Liver (tissue), 3 donors: ENCODE measurements at regions not wholly inside any gene's neighbourhood (a gene's known extent, or its start where the extent isn't known, plus 50 kb on each side); places are given as distances from the start of the nearest gene placed in this dataset.

Source experiments
- EGR1 ChIP-seq, 2 donors: IDR thresholded peaks; 2 replicates each; pipeline ENCODE4 v1.6.1; 2016 to 2018; ENCODE audit warnings: antibody characterized with exemption in 2 of 2, low read depth in 2 of 2
- GABPA ChIP-seq, 2 donors: IDR thresholded peaks in 1 of 2; conservative IDR thresholded peaks in 1 of 2; 2 replicates each; pipeline ENCODE4 v1.6.1; 2016; ENCODE audit warnings: antibody characterized with exemption in 2 of 2, mild to moderate bottlenecking in 1 of 2, moderate library complexity in 1 of 2
- HNF4A ChIP-seq, 2 donors: conservative IDR thresholded peaks; 2 replicates each; pipeline ENCODE4 v1.6.1; 2016; ENCODE audit warnings: antibody characterized with exemption in 2 of 2, mild to moderate bottlenecking in 2 of 2
- JUND ChIP-seq, 2 donors: IDR thresholded peaks; 2 replicates each; pipeline ENCODE4 v1.6.1; 2016; ENCODE audit warnings: antibody characterized with exemption in 2 of 2
- RAD21 ChIP-seq, 2 donors: IDR thresholded peaks; 2 replicates each; pipeline ENCODE4 v1.6.1; 2016; ENCODE audit warnings: antibody characterized with exemption in 2 of 2, mild to moderate bottlenecking in 2 of 2
- TAF1 ChIP-seq: conservative IDR thresholded peaks from 2 replicates; pipeline ENCODE4 v1.6.1; 2016; ENCODE audit warnings: antibody characterized with exemption, mild to moderate bottlenecking
- YY1 ChIP-seq: IDR thresholded peaks from 2 replicates; pipeline ENCODE4 v1.6.1; 2016; ENCODE audit warnings: antibody characterized with exemption, mild to moderate bottlenecking
- TF ChIP-seq, protein P1 (sequence below): fragments of 150-350 bp; IDR thresholded peaks from 2 replicates; pipeline ENCODE4 v1.5.1; 2017; ENCODE audit warnings: improper control_type of control experiment, low read depth, low read length; ENCODE audit not compliant: missing input control
- TF ChIP-seq, protein P2 (sequence below): IDR thresholded peaks from 2 replicates; pipeline ENCODE4 v1.6.1; 2016; ENCODE audit warnings: antibody characterized with exemption
- TF ChIP-seq, protein P3 (sequence below): IDR thresholded peaks from 2 replicates; pipeline ENCODE4 v1.6.1; 2016; ENCODE audit warnings: antibody characterized with exemption, mild to moderate bottlenecking
- TF ChIP-seq, protein P4 (sequence below): IDR thresholded peaks from 2 replicates; pipeline ENCODE4 v1.6.1; 2016; ENCODE audit warnings: antibody characterized with exemption
- TF ChIP-seq, protein P5 (sequence below): IDR thresholded peaks from 2 replicates; pipeline ENCODE4 v1.6.1; 2016; ENCODE audit warnings: antibody characterized with exemption
- donor health status: healthy.
- donor health status: healthy.

DNA sequence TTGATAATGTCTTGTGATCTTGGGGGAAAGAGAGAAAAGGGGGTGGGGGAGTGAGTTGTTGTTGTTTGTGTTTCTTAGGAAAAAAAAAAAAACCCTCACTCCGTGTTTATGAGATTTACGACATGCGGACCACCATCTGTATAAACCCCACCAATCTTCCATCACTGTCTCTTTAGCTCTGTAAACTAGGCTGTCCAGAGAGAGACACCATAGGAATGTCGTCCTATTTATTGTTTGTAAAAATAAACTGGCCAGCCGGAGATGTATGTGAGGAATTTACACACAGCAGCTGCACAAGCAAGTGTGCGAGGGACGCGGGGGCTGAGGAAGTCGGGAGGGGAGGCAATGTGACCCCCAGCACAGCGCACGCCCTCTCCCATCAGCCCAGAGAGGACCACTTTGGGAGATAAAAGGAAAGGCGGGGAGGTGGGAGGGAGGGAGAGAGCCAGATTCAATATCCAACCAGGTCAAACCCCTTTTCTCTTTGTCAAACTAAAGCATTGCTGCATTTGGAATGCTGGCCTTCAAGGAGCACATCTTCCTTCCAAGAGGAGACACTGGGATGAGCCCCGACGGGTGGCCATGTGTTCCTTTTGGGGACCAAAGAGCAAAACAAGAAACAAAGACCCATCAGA, 136.2 kb upstream of the SALL1 start:
- TF ChIP-seq, protein P1, sequence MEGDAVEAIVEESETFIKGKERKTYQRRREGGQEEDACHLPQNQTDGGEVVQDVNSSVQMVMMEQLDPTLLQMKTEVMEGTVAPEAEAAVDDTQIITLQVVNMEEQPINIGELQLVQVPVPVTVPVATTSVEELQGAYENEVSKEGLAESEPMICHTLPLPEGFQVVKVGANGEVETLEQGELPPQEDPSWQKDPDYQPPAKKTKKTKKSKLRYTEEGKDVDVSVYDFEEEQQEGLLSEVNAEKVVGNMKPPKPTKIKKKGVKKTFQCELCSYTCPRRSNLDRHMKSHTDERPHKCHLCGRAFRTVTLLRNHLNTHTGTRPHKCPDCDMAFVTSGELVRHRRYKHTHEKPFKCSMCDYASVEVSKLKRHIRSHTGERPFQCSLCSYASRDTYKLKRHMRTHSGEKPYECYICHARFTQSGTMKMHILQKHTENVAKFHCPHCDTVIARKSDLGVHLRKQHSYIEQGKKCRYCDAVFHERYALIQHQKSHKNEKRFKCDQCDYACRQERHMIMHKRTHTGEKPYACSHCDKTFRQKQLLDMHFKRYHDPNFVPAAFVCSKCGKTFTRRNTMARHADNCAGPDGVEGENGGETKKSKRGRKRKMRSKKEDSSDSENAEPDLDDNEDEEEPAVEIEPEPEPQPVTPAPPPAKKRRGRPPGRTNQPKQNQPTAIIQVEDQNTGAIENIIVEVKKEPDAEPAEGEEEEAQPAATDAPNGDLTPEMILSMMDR, result no peak
- TF ChIP-seq, protein P2, sequence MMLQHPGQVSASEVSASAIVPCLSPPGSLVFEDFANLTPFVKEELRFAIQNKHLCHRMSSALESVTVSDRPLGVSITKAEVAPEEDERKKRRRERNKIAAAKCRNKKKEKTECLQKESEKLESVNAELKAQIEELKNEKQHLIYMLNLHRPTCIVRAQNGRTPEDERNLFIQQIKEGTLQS, result no peak
- no peak for TF ChIP-seq RAD21 (IDR thresholded peaks at IDR 0.05)
- TF ChIP-seq, protein P3, sequence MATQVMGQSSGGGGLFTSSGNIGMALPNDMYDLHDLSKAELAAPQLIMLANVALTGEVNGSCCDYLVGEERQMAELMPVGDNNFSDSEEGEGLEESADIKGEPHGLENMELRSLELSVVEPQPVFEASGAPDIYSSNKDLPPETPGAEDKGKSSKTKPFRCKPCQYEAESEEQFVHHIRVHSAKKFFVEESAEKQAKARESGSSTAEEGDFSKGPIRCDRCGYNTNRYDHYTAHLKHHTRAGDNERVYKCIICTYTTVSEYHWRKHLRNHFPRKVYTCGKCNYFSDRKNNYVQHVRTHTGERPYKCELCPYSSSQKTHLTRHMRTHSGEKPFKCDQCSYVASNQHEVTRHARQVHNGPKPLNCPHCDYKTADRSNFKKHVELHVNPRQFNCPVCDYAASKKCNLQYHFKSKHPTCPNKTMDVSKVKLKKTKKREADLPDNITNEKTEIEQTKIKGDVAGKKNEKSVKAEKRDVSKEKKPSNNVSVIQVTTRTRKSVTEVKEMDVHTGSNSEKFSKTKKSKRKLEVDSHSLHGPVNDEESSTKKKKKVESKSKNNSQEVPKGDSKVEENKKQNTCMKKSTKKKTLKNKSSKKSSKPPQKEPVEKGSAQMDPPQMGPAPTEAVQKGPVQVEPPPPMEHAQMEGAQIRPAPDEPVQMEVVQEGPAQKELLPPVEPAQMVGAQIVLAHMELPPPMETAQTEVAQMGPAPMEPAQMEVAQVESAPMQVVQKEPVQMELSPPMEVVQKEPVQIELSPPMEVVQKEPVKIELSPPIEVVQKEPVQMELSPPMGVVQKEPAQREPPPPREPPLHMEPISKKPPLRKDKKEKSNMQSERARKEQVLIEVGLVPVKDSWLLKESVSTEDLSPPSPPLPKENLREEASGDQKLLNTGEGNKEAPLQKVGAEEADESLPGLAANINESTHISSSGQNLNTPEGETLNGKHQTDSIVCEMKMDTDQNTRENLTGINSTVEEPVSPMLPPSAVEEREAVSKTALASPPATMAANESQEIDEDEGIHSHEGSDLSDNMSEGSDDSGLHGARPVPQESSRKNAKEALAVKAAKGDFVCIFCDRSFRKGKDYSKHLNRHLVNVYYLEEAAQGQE, result no peak
- no peak for TF ChIP-seq YY1
- TF ChIP-seq, protein P4, sequence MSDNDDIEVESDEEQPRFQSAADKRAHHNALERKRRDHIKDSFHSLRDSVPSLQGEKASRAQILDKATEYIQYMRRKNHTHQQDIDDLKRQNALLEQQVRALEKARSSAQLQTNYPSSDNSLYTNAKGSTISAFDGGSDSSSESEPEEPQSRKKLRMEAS, result no peak
- TF ChIP-seq GABPA (IDR thresholded peaks at IDR 0.05 in 1 of 2, conservative IDR thresholded peaks at IDR 0.05 in 1 of 2), result no peak
- TF ChIP-seq EGR1 (IDR thresholded peaks at IDR 0.05; ENCODE audit: low read depth in 2 of 2), result no peak
- TF ChIP-seq, protein P5, sequence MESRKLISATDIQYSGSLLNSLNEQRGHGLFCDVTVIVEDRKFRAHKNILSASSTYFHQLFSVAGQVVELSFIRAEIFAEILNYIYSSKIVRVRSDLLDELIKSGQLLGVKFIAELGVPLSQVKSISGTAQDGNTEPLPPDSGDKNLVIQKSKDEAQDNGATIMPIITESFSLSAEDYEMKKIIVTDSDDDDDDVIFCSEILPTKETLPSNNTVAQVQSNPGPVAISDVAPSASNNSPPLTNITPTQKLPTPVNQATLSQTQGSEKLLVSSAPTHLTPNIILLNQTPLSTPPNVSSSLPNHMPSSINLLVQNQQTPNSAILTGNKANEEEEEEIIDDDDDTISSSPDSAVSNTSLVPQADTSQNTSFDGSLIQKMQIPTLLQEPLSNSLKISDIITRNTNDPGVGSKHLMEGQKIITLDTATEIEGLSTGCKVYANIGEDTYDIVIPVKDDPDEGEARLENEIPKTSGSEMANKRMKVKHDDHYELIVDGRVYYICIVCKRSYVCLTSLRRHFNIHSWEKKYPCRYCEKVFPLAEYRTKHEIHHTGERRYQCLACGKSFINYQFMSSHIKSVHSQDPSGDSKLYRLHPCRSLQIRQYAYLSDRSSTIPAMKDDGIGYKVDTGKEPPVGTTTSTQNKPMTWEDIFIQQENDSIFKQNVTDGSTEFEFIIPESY, result no peak
- TF ChIP-seq TAF1, result no peak
- TF ChIP-seq JUND (IDR thresholded peaks at IDR 0.05), result no peak
- TF ChIP-seq HNF4A (conservative IDR thresholded peaks at IDR 0.05), result no peak
